GM18520 (cell line): ENCODE measurements at regions not wholly inside any gene's neighbourhood (a gene's known extent, or its start where the extent isn't known, plus 50 kb on each side); places are given as distances from the start of the nearest gene placed in this dataset.

Source experiments
- ATAC-seq: cut with Tn5 transposase; IDR thresholded peaks from one replicate; pipeline ENCODE4 v1.9.1; 2021; ENCODE audit not compliant: unreplicated experiment

DNA sequence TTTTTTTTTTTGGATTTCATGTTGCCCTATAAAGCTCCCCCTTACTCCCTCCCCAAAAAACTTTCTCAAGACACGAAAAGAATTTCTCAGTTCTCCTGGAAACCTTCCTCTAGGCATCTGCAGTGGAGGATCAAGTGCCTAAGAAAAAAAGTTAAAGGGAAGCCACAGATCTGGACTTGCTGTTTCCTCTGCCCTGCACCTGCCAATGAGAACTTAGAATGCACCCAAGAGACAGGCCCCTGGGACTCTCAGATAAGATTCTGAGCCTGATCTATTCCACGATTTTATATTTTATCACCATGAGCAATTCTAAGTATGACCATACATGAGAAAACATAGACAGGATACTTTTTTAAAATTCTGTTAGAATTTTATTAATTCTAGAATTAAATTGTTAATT, 728.9 kb downstream of the BCL11B start:
- no peak for ATAC-seq

- ATAC-seq, result no peak
Measured at GRCh38 chr14:98544174-98544573, 727.8 kb downstream of the BCL11B start.

- no peak for ATAC-seq
Measured at GRCh38 chr14:98545181-98545580, 726.8 kb downstream of the BCL11B start.

GRCh38 chr14:98548071-98548686, 723.8 kb downstream of the BCL11B start:
- no peak for ATAC-seq

GRCh38 chr14:98551028-98551427, 721.0 kb downstream of the BCL11B start:
- ATAC-seq, result no peak

DNA sequence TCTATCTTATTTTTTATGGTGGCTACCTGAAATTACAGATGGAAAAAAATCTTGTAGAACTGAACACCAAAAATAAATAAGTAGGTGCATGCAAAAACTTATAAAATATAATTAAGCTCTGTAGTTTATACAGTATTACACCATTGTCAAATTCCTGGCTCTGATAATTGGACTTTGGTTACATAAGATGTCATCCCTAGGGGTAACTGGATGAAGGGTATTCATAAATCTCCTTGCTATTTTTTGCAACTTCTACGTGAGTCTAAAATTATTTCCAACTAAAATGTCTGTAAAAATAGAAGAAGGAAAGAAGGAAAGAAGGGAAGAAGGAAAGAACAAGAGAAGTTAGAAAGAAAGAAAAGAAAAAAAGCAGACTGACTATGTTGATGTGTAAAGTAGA, 716.6 kb downstream of the BCL11B start:
- ATAC-seq, result no peak

- ATAC-seq, result no peak
Measured at GRCh38 chr14:98564006-98564405, 708.0 kb downstream of the BCL11B start.

DNA sequence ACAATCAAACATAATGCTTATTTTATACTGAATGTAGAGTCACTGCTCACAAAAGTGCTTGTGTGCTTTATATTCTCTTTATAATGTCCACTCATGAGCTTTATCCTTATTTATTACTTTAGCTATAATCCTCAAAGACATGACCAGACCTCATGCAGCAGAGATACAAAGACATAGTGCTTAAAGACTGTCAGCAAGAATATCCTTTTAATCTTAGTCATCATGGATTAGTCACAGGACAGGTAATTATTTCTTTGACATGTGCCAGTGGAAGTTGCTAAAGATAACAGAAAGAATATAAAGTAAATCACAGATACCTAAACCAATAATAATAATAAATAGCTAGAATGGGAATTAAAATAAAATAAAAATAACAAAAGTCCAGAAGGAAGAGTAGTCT, 707.5 kb downstream of the BCL11B start:
- no peak for ATAC-seq

DNA sequence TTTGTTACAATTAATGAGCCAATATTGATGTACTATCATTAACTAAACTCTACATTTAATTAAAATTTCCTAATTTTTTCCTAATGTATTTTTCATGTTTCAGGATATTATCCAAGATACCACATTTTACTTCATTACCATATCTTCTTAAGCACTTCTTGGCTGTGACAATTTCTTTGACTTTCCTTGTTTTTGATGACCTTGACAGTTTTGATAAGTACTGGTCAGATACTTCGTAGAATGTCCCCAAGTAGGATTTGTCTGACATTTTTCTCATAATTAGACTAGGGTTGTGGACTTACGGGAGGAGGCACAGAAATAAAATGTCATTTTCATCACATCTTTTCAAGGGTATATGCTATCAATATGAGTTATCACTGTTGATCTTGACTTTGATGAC, 700.9 kb downstream of the BCL11B start:
- no peak for ATAC-seq

DNA sequence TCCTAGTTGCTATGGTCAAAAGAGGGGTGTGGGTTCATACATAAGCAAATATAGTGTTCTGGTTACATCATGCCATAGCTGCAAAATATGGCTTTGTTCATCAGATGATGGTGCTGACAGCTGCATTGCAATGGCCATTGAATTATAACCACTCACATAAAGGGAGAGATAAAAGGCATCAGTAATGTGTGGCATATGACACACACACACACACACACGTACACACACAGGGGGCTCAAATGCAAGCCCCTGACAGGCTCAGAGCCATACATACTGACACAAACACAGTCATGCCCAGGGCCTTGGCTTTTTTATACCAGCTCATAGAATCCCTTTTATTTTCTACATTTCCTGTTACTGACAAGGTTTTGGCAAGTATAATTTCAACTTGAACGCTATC, 698.9 kb downstream of the BCL11B start:
- no peak for ATAC-seq

GRCh38 chr14:98576463-98576862, 695.5 kb downstream of the BCL11B start:
- ATAC-seq, result no peak

DNA sequence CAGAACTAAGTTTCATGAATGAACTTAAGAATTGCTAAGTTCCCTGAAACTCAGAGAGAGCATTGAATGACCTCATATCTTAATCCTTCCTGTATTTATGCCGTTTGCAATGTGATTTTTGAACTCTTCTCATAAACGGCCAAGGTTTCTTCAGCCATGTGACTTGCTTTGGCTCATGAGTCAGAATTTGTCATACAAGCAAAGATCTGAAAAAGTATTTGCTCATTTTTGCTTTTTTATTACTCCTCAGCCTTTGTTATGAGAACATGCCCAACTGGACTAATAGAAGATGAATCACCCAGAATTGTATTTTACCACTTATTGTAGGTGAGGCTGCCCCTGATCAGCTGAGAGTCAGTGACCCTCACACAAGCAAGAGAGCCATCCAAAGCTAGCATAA, 693.8 kb downstream of the BCL11B start:
- ATAC-seq, result no peak

GRCh38 chr14:98579140-98579539, 692.9 kb downstream of the BCL11B start:
- no peak for ATAC-seq

GRCh38 chr14:98580131-98580678, 691.8 kb downstream of the BCL11B start:
- no peak for ATAC-seq

GRCh38 chr14:98582276-98582675, 689.7 kb downstream of the BCL11B start:
- no peak for ATAC-seq

DNA sequence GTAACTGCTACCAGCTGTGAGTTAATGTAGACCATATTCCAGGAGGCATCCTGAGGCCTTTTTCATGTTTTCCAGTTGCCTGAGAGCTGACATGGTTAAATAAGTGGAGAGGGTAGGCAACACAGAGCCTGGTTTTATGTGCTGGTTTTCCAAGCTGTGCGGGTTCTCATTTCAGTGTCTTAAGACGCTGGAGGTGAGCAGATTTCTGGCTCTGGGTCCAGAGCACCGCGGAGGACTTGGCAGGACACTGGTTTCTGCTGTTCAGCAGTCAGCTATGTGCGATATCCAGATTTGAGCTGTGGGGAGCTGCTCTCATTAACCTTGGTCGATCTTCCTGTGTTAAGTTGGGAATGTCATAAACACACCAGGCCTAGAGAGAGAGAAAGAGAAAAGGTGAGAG, 680.8 kb downstream of the BCL11B start:
- ATAC-seq, result no peak

DNA sequence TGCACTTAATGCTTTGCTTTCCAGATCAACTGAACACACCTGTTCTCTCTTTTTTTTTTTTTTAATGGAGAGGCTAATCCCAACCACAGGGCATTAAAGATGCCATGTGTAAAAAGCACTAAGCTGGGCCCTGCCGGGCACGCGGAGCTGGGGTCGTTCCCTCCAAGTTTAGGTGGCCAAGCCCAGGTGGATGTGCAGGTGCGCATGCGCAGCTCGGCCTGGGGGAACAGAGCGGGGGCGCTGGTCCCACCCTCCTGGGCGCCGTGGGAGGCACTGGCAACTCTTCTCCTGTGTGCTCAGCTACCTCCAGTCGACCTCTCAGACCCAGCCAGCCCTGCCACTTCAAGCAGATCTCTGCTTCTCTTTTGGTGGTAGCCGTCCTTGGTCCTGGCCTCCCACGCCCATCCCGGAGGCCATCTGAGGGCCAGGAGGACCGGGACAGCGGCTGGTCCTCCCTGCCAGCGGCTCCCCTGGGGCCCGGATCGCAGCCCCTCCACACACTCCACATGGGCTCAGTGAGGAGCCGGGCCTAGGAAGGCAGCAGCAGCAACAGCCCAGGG, 679.3 kb downstream of the BCL11B start:
- ATAC-seq, result no peak

DNA sequence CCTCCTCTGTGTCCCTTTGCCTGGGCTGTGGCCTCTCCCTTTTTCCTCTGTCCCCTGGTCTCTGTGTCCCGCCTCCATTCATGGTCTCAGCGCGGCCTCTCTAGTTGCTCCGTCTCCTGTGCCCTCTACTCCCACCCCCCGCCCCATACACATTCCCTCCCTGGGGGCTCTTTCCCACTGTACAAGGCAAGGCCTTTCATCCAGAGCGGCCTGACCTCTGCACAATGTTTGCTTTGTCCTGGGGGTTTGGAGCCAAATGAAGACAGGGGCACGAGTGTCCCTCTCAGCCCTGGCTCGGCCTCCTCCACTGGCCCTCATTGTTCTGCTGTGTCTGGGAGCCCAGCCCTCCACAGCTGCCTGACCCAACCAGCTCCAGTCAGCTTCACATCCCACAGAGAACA, 678.6 kb downstream of the BCL11B start:
- ATAC-seq, result no peak

- ATAC-seq, result no peak
Measured at GRCh38 chr14:98594156-98594555, 677.8 kb downstream of the BCL11B start.

DNA sequence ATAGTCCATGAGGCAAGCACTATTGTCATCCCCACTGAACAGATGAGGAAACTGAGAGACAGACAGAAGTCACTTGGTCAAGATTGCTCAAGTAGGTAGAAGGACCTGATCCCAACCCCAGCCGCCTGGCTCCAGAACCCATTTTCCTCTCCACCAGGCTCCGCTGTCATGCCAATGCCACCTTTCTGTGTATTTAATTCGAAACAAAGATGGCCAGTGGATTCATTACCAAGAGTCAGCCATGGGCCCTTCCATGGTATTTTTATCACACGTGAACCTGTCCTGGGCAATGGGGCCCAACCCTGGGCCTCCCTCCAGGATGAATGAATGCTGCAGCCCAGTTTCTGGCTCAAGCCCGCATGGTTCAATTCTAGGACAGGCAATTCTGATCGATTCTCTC, 673.4 kb downstream of the BCL11B start:
- ATAC-seq, result no peak

- no peak for ATAC-seq
Measured at GRCh38 chr14:98599082-98599481, 672.9 kb downstream of the BCL11B start.

DNA sequence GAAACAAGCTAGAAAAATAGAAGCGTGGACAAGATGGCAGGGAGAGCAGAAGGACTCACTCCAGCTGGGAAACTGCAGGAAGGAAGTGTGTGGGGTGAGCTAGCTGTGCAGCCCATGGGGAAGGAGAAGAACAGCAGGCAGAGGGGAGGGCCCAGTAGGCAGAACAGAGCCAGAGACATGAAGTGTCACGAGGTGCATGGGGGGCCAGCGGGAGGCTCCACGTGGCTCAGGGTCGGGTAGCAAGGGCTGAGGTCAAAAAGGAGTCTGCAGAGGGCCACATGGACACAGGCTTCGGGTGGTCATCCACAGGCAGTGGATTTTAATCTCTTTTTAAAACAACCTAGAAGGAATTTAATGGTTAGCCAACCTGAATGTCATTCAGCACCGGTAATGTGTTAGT, 669.0 kb downstream of the BCL11B start:
- no peak for ATAC-seq

DNA sequence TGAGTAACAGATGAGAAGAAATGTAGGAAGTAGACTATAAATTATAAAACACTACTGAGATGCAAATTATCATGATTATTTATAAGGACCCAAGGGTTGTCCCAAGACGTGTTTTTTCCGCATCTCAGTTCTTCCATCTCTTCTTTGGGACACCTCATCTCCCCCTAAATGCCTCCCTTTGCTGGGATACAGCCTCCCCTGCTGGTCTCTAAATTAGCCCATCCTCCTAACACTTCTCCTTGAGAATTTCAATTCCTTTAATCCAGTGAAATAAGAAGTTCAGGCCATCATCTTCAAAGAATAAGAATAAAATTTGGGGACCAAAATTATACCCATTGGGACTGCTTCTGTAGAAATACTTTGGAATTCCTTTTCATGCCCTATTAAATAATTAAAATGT, 667.0 kb downstream of the BCL11B start:
- ATAC-seq, result no peak
